ENCODE measurements at regions not wholly inside any gene's neighbourhood (a gene's known extent, or its start where the extent isn't known, plus 50 kb on each side); places are given as distances from the start of the nearest gene placed in this dataset.

DNA sequence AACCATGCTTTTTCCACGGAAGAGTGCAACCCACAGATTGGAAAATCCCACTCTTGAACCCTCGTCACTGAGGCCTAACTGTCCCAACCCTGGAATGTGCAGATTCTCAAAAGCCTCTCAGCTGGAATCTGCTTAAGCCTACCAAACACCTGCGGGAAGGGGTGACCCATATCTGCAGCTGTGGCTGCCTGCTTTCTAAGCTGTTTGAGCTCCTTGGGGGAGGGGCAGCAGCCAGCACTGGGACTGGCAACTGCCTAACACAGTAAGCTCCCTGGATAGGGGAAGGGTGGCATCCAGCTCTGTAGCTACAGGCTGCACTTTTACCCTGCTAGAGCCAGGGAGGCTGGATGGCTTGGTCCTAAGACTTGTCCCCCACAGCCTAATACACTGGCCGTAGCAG lies 579.6 kb downstream of the COL12A1 start:
- 5% methylated on average over 4 of the region's 4 CpGs for WGBS (ENCODE audit: insufficient coverage, low coverage, missing lambda C conversion rate)
- no peak for FAIRE-seq
- in situ Hi-C loops (cut with MboI) = no loop called here

DNA sequence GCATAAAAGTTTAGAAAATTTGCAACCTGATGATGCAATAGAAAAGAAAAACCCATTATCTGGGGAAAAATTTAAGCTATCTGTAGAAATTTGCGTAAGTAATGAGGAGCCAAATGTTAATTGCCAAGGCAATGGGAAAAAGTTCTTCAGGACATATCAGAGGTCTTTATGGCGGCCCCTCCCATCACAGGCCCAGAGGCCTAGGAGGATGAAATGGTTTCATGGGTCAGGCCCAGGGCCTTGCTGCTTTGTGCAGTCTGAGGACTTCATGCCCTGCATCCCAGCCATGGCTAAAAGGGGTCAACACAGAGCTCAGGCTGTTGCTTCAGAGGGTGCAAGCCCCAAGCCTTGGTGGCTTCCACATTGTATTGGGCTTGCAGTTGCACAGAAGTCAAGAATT lies 582.8 kb downstream of the COL12A1 start:
- Histone ChIP-seq H3K27me3 (ENCODE audit: control insufficient read depth in 2 of 2, insufficient read depth in 2 of 2, low read length in 2 of 2) (no peaks in the 10 kb centered on the region), H3K9ac (ENCODE audit: insufficient read depth in 1 of 2, low read depth in 2 of 2, low read length in 2 of 2) (no peak overlapping the region), H3K27ac (ENCODE audit: extremely low read depth, low read depth, low read length) (no peak overlapping the region), H3K36me3 (ENCODE audit: control insufficient read depth, insufficient read depth, low read length) (no peaks in the 10 kb centered on the region), H3K9me3 (replicated peaks; ENCODE audit: control insufficient read depth, insufficient read depth, low read depth, low read length) (no peaks in the 10 kb centered on the region; the same call in 1 of the 2 replicates), H3K4me3 (no peak overlapping the region), H4K20me1 (replicated peaks; ENCODE audit: control insufficient read depth, insufficient read depth, low read length) (no peaks in the 10 kb centered on the region), H2AFZ (ENCODE audit: low read depth, low read length) (no peak overlapping the region), H3K4me2 (ENCODE audit: insufficient read depth, low read length) (no peak overlapping the region), H3K4me1 (replicated peaks in 1 of 2; ENCODE audit: control insufficient read depth in 2 of 2, insufficient read depth in 2 of 2, low read length in 2 of 2) (no peaks in the 10 kb centered on the region), H3K9me1 (ENCODE audit: control insufficient read depth, insufficient read depth, low read length) (no peaks in the 10 kb centered on the region), H3K79me2 (ENCODE audit: control insufficient read depth, insufficient read depth, low read length) (no peaks in the 10 kb centered on the region)
- POLR2A ChIA-PET = no interaction called here
- CTCF ChIA-PET (ENCODE audit: low intra/inter-chr PET ratio) = no interaction called here
- no TSS peak for BruUV-seq (replicated peaks)
- ATAC-seq (no peak), FAIRE-seq (no peak), DNase-seq (ENCODE audit: extremely low read depth in 1 of 4, low spot score in 3 of 4) (no peak)
- in situ Hi-C loops (cut with MboI) (no loop called here), intact Hi-C loops (cut with micrococcal nuclease) (no loop called here)
- WGBS (ENCODE audit: insufficient coverage, low coverage, missing lambda C conversion rate) = 0% methylated on average over 2 of the region's 2 CpGs
- TF ChIP-seq CEBPG (CRISPR knock-in tag; IDR thresholded peaks at IDR 0.05) = no peak
- TF ChIP-seq CEBPG (tag; conservative IDR thresholded peaks at IDR 0.05 in 1 of 2, IDR thresholded peaks at IDR 0.05 in 1 of 2) = peak in 1 of 2 experiments; percentile 29; a peak in 1 of 4 replicates
- TF ChIP-seq, protein P1, sequence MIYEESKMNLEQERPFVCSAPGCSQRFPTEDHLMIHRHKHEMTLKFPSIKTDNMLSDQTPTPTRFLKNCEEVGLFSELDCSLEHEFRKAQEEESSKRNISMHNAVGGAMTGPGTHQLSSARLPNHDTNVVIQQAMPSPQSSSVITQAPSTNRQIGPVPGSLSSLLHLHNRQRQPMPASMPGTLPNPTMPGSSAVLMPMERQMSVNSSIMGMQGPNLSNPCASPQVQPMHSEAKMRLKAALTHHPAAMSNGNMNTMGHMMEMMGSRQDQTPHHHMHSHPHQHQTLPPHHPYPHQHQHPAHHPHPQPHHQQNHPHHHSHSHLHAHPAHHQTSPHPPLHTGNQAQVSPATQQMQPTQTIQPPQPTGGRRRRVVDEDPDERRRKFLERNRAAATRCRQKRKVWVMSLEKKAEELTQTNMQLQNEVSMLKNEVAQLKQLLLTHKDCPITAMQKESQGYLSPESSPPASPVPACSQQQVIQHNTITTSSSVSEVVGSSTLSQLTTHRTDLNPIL (CRISPR knock-in tag; IDR thresholded peaks at IDR 0.05) = no peak
- TF ChIP-seq RAD51 (IDR thresholded peaks at IDR 0.05; ENCODE audit: borderline replicate concordance, low read depth) = no peak
- TF ChIP-seq ZFP36 (IDR thresholded peaks at IDR 0.05; ENCODE audit: low read depth, low read length, partially characterized antibody) = peak; percentile 31
- TF ChIP-seq ZNF431 (CRISPR knock-in tag; IDR thresholded peaks at IDR 0.05) = no peak
- TF ChIP-seq, protein P2, sequence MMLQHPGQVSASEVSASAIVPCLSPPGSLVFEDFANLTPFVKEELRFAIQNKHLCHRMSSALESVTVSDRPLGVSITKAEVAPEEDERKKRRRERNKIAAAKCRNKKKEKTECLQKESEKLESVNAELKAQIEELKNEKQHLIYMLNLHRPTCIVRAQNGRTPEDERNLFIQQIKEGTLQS (IDR thresholded peaks at IDR 0.05) = peak; percentile 19; the same call in 1 of the 2 replicates
- TF ChIP-seq, protein P2 (CRISPR knock-in tag; conservative IDR thresholded peaks at IDR 0.05) = no peak
- no peak for TF ChIP-seq ZNF217 (CRISPR knock-in tag; IDR thresholded peaks at IDR 0.05)
- TF ChIP-seq, protein P3, sequence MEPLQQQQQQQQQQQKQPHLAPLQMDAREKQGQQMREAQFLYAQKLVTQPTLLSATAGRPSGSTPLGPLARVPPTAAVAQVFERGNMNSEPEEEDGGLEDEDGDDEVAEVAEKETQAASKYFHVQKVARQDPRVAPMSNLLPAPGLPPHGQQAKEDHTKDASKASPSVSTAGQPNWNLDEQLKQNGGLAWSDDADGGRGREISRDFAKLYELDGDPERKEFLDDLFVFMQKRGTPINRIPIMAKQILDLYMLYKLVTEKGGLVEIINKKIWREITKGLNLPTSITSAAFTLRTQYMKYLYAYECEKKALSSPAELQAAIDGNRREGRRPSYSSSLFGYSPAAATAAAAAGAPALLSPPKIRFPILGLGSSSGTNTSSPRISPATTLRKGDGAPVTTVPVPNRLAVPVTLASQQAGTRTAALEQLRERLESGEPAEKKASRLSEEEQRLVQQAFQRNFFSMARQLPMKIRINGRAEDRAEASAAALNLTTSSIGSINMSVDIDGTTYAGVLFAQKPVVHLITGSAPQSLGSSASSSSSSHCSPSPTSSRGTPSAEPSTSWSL (CRISPR knock-in tag; IDR thresholded peaks at IDR 0.05; ENCODE audit: borderline replicate concordance) = no peak
- no peak for TF ChIP-seq SREBF1 (IDR thresholded peaks at IDR 0.05; ENCODE audit: borderline replicate concordance, low read depth, low read length)

More for the DNA sequence above, 579.6 kb downstream of the COL12A1 start:
- H3K4me1 ChIP-seq (replicated peaks in 1 of 2; ENCODE audit: control insufficient read depth in 2 of 2, insufficient read depth in 2 of 2, low read length in 2 of 2) = no peaks in the 10 kb centered on the region
- no peaks in the 10 kb centered on the region for H3K36me3 ChIP-seq (ENCODE audit: control insufficient read depth, insufficient read depth, low read length)
- intact Hi-C loops (cut with micrococcal nuclease) = no loop called here
- no peak overlapping the region for H2AFZ ChIP-seq (ENCODE audit: low read depth, low read length)
- DNase-seq (ENCODE audit: extremely low read depth in 1 of 4, low spot score in 3 of 4) (no peak), ATAC-seq (no peak)
- no peak overlapping the region for H3K4me2 ChIP-seq (ENCODE audit: insufficient read depth, low read length)
- TF ChIP-seq HDAC2 (IDR thresholded peaks at IDR 0.05) (no peak), BCOR (IDR thresholded peaks at IDR 0.05) (no peak), CHD2 (IDR thresholded peaks at IDR 0.05; ENCODE audit: low read depth, low read length) (no peak), XRCC5 (IDR thresholded peaks at IDR 0.05; ENCODE audit: low read depth, low read length) (no peak), CREB1 (IDR thresholded peaks at IDR 0.05) (no peak), CREB1 (CRISPR knock-in tag; IDR thresholded peaks at IDR 0.05) (no peak), KDM1A (IDR thresholded peaks at IDR 0.05) (no peak), SETDB1 (IDR thresholded peaks at IDR 0.05; ENCODE audit: low read length) (no peak), NR4A1 (CRISPR knock-in tag; IDR thresholded peaks at IDR 0.05) (no peak), NR4A1 (tag; IDR thresholded peaks at IDR 0.05) (no peak)
- no TSS peak for BruUV-seq (replicated peaks)
- H3K79me2 ChIP-seq (ENCODE audit: control insufficient read depth, insufficient read depth, low read length) = no peaks in the 10 kb centered on the region
- no peaks in the 10 kb centered on the region for H3K9me3 ChIP-seq (replicated peaks; ENCODE audit: control insufficient read depth, insufficient read depth, low read depth, low read length)
- H3K27me3 ChIP-seq (ENCODE audit: control insufficient read depth in 2 of 2, insufficient read depth in 2 of 2, low read length in 2 of 2) = no peaks in the 10 kb centered on the region
- H4K20me1 ChIP-seq (replicated peaks; ENCODE audit: control insufficient read depth, insufficient read depth, low read length) = no peaks in the 10 kb centered on the region
- no peaks in the 10 kb centered on the region for H3K9me1 ChIP-seq (ENCODE audit: control insufficient read depth, insufficient read depth, low read length)
- H3K9ac ChIP-seq (ENCODE audit: insufficient read depth in 1 of 2, low read depth in 2 of 2, low read length in 2 of 2) = no peak overlapping the region
- no peak overlapping the region for H3K27ac ChIP-seq (ENCODE audit: extremely low read depth, low read depth, low read length)
- H3K4me3 ChIP-seq = no peak overlapping the region
- CTCF ChIA-PET (ENCODE audit: low intra/inter-chr PET ratio) = no interaction called here
- POLR2A ChIA-PET = no interaction called here

Data from K562 (cell line).